Trophoblast cell (in vitro differentiated cells and primary cell): ENCODE measurements at regions not wholly inside any gene's neighbourhood (a gene's known extent, or its start where the extent isn't known, plus 50 kb on each side); places are given as distances from the start of the nearest gene placed in this dataset.
"Not testable (repeated sequence)": the region's sequence is repeated elsewhere in the genome, so short reads cannot be mapped to it uniquely, and the experiment has no call there.

Experiments
- DNase-seq, 2 donors: peaks; one replicate each; pipeline ENCODE4 v3.0.0-alpha.2; 2016
- H2AFZ ChIP-seq: 2 replicates; pipeline ENCODE4 v1.6.1; 2013; ENCODE audit warnings: low read length, moderate library complexity, mild to moderate bottlenecking; ENCODE audit not compliant: insufficient read depth, poor library complexity
- H2AK5ac ChIP-seq: 2 replicates; pipeline ENCODE4 v1.6.1; 2013; ENCODE audit warnings: mild to moderate bottlenecking, low read length
- H2BK120ac ChIP-seq: 2 replicates; pipeline ENCODE4 v1.6.1; 2013; ENCODE audit warnings: low read length, mild to moderate bottlenecking, moderate library complexity; ENCODE audit not compliant: insufficient read depth, poor library complexity
- H2BK12ac ChIP-seq: 2 replicates; pipeline ENCODE4 v1.6.1; 2013; ENCODE audit warnings: mild to moderate bottlenecking, low read length, moderate library complexity
- H2BK5ac ChIP-seq: 2 replicates; pipeline ENCODE4 v1.6.1; 2013; ENCODE audit warnings: low read length, low read depth, moderate library complexity, mild to moderate bottlenecking; ENCODE audit not compliant: poor library complexity
- H3K14ac ChIP-seq: 2 replicates; pipeline ENCODE4 v1.6.1; 2013; ENCODE audit warnings: mild to moderate bottlenecking, low read length
- H3K18ac ChIP-seq: 2 replicates; pipeline ENCODE4 v1.6.1; 2013; ENCODE audit warnings: mild to moderate bottlenecking, low read length
- H3K23ac ChIP-seq: 2 replicates; pipeline ENCODE4 v1.6.1; 2013; ENCODE audit warnings: low read length
- H3K27ac ChIP-seq: 2 replicates; pipeline ENCODE4 v1.5.1; 2013; ENCODE audit warnings: low read depth, mild to moderate bottlenecking, inconsistent platforms, low read length, moderate library complexity
- H3K27me3 ChIP-seq: 2 replicates; pipeline ENCODE4 v1.6.1; 2013; ENCODE audit warnings: inconsistent platforms, mild to moderate bottlenecking, low read length, moderate library complexity; ENCODE audit not compliant: insufficient read depth
- H3K36me3 ChIP-seq, 2 experiments: 1 replicate in 1 of 2; 2 replicates in 1 of 2; pipeline ENCODE4 v1.6.1; 2013; ENCODE audit warnings: low read length in 2 of 2, mild to moderate bottlenecking in 2 of 2, moderate library complexity in 1 of 2; ENCODE audit not compliant: insufficient read depth in 2 of 2, control insufficient read depth in 1 of 2
- H3K4ac ChIP-seq: 2 replicates; pipeline ENCODE4 v1.6.1; 2013; ENCODE audit warnings: low read depth, mild to moderate bottlenecking, low read length, moderate library complexity
- H3K4me1 ChIP-seq, 2 experiments: 1 replicate in 1 of 2; 2 replicates in 1 of 2; pipeline ENCODE4 v1.6.1; 2013; ENCODE audit warnings: low read length in 2 of 2, mild to moderate bottlenecking in 2 of 2, moderate library complexity in 1 of 2; ENCODE audit not compliant: insufficient read depth in 2 of 2, control insufficient read depth in 1 of 2
- H3K4me2 ChIP-seq: 2 replicates; pipeline ENCODE4 v1.6.1; 2013; ENCODE audit warnings: inconsistent platforms, mild to moderate bottlenecking, low read length, moderate library complexity
- H3K4me3 ChIP-seq: 2 replicates; pipeline ENCODE4 v1.5.1; 2013; ENCODE audit warnings: mild to moderate bottlenecking, low read depth, low read length, inconsistent platforms
- H3K79me1 ChIP-seq: one replicate; pipeline ENCODE4 v1.6.1; 2013; ENCODE audit warnings: low read length
- H3K79me2 ChIP-seq: 2 replicates; pipeline ENCODE4 v1.6.1; 2013; ENCODE audit warnings: low read length, mild to moderate bottlenecking; ENCODE audit not compliant: control insufficient read depth, insufficient read depth, poor library complexity
- H3K9ac ChIP-seq: 2 replicates; pipeline ENCODE4 v1.6.1; 2013; ENCODE audit warnings: mild to moderate bottlenecking, low read length
- H3K9me3 ChIP-seq: 2 replicates; pipeline ENCODE4 v1.6.1; 2013; ENCODE audit warnings: low read depth, mild to moderate bottlenecking, control low read depth, inconsistent platforms, low read length; ENCODE audit not compliant: insufficient read depth
- H4K12ac ChIP-seq: 2 replicates; pipeline ENCODE4 v1.6.1; 2013; ENCODE audit warnings: low read depth, mild to moderate bottlenecking, low read length, moderate library complexity
- H4K8ac ChIP-seq: 2 replicates; pipeline ENCODE4 v1.6.1; 2013; ENCODE audit warnings: low read depth, mild to moderate bottlenecking, low read length, moderate library complexity
- H4K91ac ChIP-seq: one replicate; pipeline ENCODE4 v1.6.1; 2013; ENCODE audit warnings: low read depth, mild to moderate bottlenecking, low read length, moderate library complexity
- WGBS: extraction: QIAGEN DNeasy Blood & Tissue Kit; methylation state at CpG from one replicate; pipeline ENCODE4 v1.1.7; 2013; ENCODE audit warnings: missing lambda C conversion rate; ENCODE audit not compliant: insufficient read length, insufficient coverage; ENCODE audit errors: extremely low coverage; 5-methylcytosine and 5-hydroxymethylcytosine counted together

DNA sequence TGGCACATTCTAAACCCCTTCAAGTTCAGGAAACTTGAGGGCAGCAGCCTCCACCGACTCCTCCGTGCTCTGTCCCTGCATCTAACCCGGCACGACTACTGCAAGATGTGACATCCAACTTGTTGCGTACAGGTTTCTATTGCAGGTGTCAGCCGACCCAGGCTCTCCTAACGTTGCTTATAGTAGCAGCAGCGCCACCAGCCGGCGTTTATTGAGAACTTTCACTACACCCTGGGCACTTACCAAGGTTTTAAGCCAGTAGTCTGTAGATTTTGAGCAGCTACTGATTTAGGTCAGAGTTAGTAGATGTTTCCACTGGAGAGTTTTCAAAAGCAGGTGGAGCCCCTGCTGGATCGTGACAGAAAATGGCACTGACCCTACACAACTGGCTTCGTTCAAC, 162.2 kb upstream of the PRKX start:
- not testable (repeated sequence) for H4K8ac ChIP-seq, H3K4me2 ChIP-seq, H3K4me3 ChIP-seq, H3K18ac ChIP-seq, H4K12ac ChIP-seq, H2AK5ac ChIP-seq, H4K91ac ChIP-seq, H3K36me3 ChIP-seq, H3K27me3 ChIP-seq, H3K9ac ChIP-seq, H3K9me3 ChIP-seq, H3K4ac ChIP-seq, H3K27ac ChIP-seq, H3K4me1 ChIP-seq, H3K79me2 ChIP-seq, H2BK12ac ChIP-seq, H3K79me1 ChIP-seq, H2AFZ ChIP-seq, DNase-seq, H2BK5ac ChIP-seq, H2BK120ac ChIP-seq, H3K14ac ChIP-seq, H3K23ac ChIP-seq
- WGBS: no CpG with 5 or more reads among the region's 12 CpGs

GRCh38 chrX:3872226-3872879, 158.9 kb upstream of the PRKX start:
- not testable (repeated sequence) for H3K23ac ChIP-seq, H3K4me3 ChIP-seq, H3K18ac ChIP-seq, H2BK5ac ChIP-seq, H3K9me3 ChIP-seq, H4K91ac ChIP-seq, H3K14ac ChIP-seq, H3K4ac ChIP-seq, H2BK12ac ChIP-seq, H4K8ac ChIP-seq, H2AFZ ChIP-seq, H4K12ac ChIP-seq, H3K27me3 ChIP-seq, H2AK5ac ChIP-seq, H3K36me3 ChIP-seq, DNase-seq, H3K79me1 ChIP-seq, H2BK120ac ChIP-seq, H3K79me2 ChIP-seq, H3K9ac ChIP-seq, H3K27ac ChIP-seq, H3K4me1 ChIP-seq, H3K4me2 ChIP-seq
- no CpG with 5 or more reads among the region's 12 CpGs for WGBS

DNA sequence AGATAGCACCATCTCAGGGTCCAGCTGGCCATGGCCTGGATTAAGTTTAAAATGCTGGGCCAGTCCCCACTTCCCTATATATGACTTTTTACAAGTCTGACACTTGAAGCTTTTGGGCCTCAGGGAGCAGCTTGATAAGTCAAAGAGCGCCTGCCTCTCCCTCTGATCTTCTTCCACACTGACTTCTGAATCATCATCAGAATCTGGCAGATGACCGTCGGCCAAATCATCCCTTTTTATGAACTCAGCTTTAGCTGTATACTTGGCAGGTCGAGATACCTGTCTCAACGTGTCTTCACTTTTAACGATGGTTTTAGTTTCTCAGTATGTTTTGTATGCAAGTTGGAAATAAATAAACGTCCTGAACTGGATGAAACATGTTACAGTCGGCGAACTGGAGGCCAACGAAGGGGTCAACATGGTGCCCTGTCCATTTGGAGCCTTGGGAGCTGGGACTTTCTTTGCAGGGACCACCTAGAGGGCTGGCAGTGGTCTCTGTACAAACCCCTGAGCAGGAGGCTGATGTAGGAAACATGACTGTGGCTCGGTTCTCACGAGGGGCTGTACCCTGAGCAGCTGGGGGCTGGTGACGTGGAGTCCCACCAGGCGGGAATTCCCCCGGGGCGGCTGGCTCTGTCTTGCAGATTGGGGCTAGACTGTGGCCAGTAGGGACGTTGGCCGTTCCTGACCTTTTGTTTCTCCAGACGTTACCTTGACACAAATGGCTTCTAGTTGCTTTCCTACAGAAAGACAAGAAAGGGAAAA, 153.8 kb upstream of the PRKX start:
- H3K9me3 ChIP-seq, H3K9ac ChIP-seq, H3K79me1 ChIP-seq, H4K91ac ChIP-seq, H2BK5ac ChIP-seq, H2BK120ac ChIP-seq, H3K4ac ChIP-seq, H3K14ac ChIP-seq, H3K36me3 ChIP-seq, H3K4me3 ChIP-seq, H3K4me1 ChIP-seq, H3K79me2 ChIP-seq, H3K18ac ChIP-seq, H4K8ac ChIP-seq, H2AK5ac ChIP-seq, H3K27me3 ChIP-seq, H4K12ac ChIP-seq, H3K23ac ChIP-seq, H2AFZ ChIP-seq, DNase-seq, H2BK12ac ChIP-seq, H3K27ac ChIP-seq, H3K4me2 ChIP-seq: not testable (repeated sequence)
- WGBS: no CpG with 5 or more reads among the region's 19 CpGs

DNA sequence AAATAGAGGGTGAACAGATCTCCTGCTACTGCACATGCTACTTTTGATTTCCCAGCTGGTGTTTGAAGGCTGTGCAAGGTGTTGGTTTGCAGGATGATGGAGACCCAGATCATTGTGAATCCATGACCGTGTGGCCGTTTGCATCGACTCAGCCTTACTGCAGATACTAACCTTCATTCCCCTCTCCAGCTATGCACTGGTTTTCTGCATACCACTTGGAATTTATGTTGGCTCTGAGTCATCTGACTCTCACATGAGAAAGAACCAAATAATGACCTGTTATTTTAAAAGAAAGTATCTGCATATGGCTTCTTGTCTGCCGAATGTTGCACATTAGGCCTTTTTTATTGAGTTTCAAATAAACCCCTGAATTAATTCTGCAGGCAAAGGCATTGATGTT, 144.9 kb upstream of the PRKX start:
- H3K4ac ChIP-seq, H3K9ac ChIP-seq, H3K27ac ChIP-seq, H3K14ac ChIP-seq, H3K18ac ChIP-seq, DNase-seq, H3K36me3 ChIP-seq, H4K8ac ChIP-seq, H3K4me2 ChIP-seq, H4K91ac ChIP-seq, H3K9me3 ChIP-seq, H3K79me1 ChIP-seq, H2BK120ac ChIP-seq, H3K23ac ChIP-seq, H2BK12ac ChIP-seq, H3K4me3 ChIP-seq, H3K27me3 ChIP-seq, H2AK5ac ChIP-seq, H2BK5ac ChIP-seq, H3K79me2 ChIP-seq, H2AFZ ChIP-seq, H4K12ac ChIP-seq, H3K4me1 ChIP-seq: not testable (repeated sequence)
- no CpG with 5 or more reads among the region's 4 CpGs for WGBS
